SK-N-SH (cell line): ENCODE measurements at regions not wholly inside any gene's neighbourhood (a gene's known extent, or its start where the extent isn't known, plus 50 kb on each side); places are given as distances from the start of the nearest gene placed in this dataset.

Experiments
- CTCF ChIA-PET: fragments of 300-600, 350-600 bp; formaldehyde crosslinking; extraction: SDS; loops from one replicate; lab custom pipeline; 2021; lab: Yijun Ruan, JAX
- POLR2A ChIA-PET: fragments of 350-600 bp; sonication (Branson Sonifier 250); formaldehyde crosslinking; extraction: SDS; loops from one replicate; lab custom pipeline; 2020; ENCODE audit warnings: antibody characterized with exemption, inconsistent platforms; lab: Yijun Ruan, JAX
- DNase-seq: peaks from one replicate; pipeline ENCODE4 v3.0.0; 2012
- H2AFZ ChIP-seq: fragments of 200-600 bp; sonication (generic); 2 replicates; pipeline ENCODE4 v1.8.1; 2016; ENCODE audit warnings: antibody characterized with exemption, mild to moderate bottlenecking, low read depth
- H3F3A ChIP-seq: fragments of 200-600 bp; sonication (generic); replicated peaks from 2 replicates; pipeline ENCODE3; 2016; ENCODE audit warnings: antibody characterized with exemption, mild to moderate bottlenecking; ENCODE audit not compliant: insufficient read depth
- H3K27ac ChIP-seq, 2 experiments: fragments of 200-500 bp in 1 of 2; fragments of 200-600 bp in 1 of 2; sonication (Bioruptor generic) in 1 of 2; sonication (generic), shearing (Covaris generic) in 1 of 2; 2 replicates each; pipeline versions ENCODE4 v1.5.1 to v1.6.1; 2014 to 2016; ENCODE audit warnings: low read depth in 2 of 2, inconsistent platforms in 1 of 2, low read length in 1 of 2, mild to moderate bottlenecking in 1 of 2, mixed read lengths in 1 of 2
- H3K27me3 ChIP-seq: fragments of 200-600 bp; sonication (generic), shearing (Covaris generic); 2 replicates; pipeline ENCODE4 v1.6.1; 2016; ENCODE audit warnings: mixed run types; ENCODE audit not compliant: insufficient read depth
- H3K36me3 ChIP-seq, 2 experiments: fragments of 200-500 bp in 1 of 2; fragments of 200-600 bp in 1 of 2; sonication (Bioruptor generic) in 1 of 2; sonication (generic) in 1 of 2; replicated peaks in 1 of 2; 2 replicates each; pipeline versions ENCODE3 to v1.5.1; 2014 to 2016; ENCODE audit warnings: low read length in 1 of 2, mild to moderate bottlenecking in 1 of 2; ENCODE audit not compliant: insufficient read depth in 2 of 2, control insufficient read depth in 1 of 2
- H3K4me1 ChIP-seq, 2 experiments: fragments of 200-500 bp in 1 of 2; fragments of 200-600 bp in 1 of 2; sonication (Bioruptor generic) in 1 of 2; sonication (generic), shearing (Covaris generic) in 1 of 2; 2 replicates each; pipeline versions ENCODE4 v1.5.1 to v1.6.1; 2014 to 2016; ENCODE audit warnings: low read depth in 1 of 2, low read length in 1 of 2, mixed run types in 1 of 2; ENCODE audit not compliant: insufficient read depth in 2 of 2, control insufficient read depth in 1 of 2
- H3K4me2 ChIP-seq: fragments of 200-600 bp; sonication (generic), shearing (Covaris generic); 2 replicates; pipeline ENCODE4 v1.6.1; 2017; ENCODE audit warnings: mixed run types
- H3K4me3 ChIP-seq, 2 experiments: fragments of 200-500 bp in 1 of 2; fragments of 200-600 bp in 1 of 2; sonication (Bioruptor generic) in 1 of 2; sonication (generic), shearing (Covaris generic) in 1 of 2; 2 replicates each; pipeline versions ENCODE4 v1.5.1 to v1.8.1; 2014 to 2016; ENCODE audit warnings: low read depth in 2 of 2, inconsistent platforms in 1 of 2, low read length in 1 of 2, mild to moderate bottlenecking in 1 of 2, mixed read lengths in 1 of 2, moderate library complexity in 1 of 2
- H3K79me2 ChIP-seq: fragments of 200-600 bp; sonication (generic); 2 replicates; pipeline ENCODE4 v1.8.1; 2017; ENCODE audit warnings: mild to moderate bottlenecking; ENCODE audit not compliant: insufficient read depth
- H3K9ac ChIP-seq: fragments of 200-600 bp; sonication (generic); 2 replicates; pipeline ENCODE4 v1.6.1; 2017; ENCODE audit warnings: mixed run types
- H3K9me2 ChIP-seq: fragments of 200-600 bp; sonication (generic); 2 replicates; pipeline ENCODE4 v1.6.1; 2017; ENCODE audit warnings: mixed run types
- H3K9me3 ChIP-seq: fragments of 200-600 bp; sonication (generic); 2 replicates; pipeline ENCODE4 v1.6.1; 2017; ENCODE audit warnings: mixed run types, mild to moderate bottlenecking, moderate library complexity
- H4K20me1 ChIP-seq: fragments of 200-600 bp; sonication (generic); 2 replicates; pipeline ENCODE4 v1.6.1; 2017; ENCODE audit warnings: mild to moderate bottlenecking, mixed run types; ENCODE audit not compliant: insufficient read depth
- CHD2 ChIP-seq: fragments of 150-350 bp; IDR thresholded peaks from 2 replicates; pipeline ENCODE4 v1.6.1; 2018; ENCODE audit warnings: low read length; ENCODE audit not compliant: partially characterized antibody
- CTCF ChIP-seq: fragments of 200-600 bp; sonication (generic); IDR thresholded peaks from 2 replicates; pipeline ENCODE4 v1.6.1; 2017; ENCODE audit warnings: antibody characterized with exemption, mild to moderate bottlenecking, moderate library complexity
- ELF1 ChIP-seq: IDR thresholded peaks from 2 replicates; pipeline ENCODE4 v1.4.0; 2012
- EP300 ChIP-seq, 2 experiments: IDR thresholded peaks; 2 replicates each; pipeline versions ENCODE4 v1.4.0 to v1.6.1; 2012; ENCODE audit warnings: borderline replicate concordance in 1 of 2, low read depth in 1 of 2, low read length in 1 of 2
- EZH2phosphoT487 ChIP-seq: fragments of 200-600 bp; sonication (generic); IDR thresholded peaks from 2 replicates; pipeline ENCODE4 v1.6.1; 2017; ENCODE audit warnings: low read depth, mixed run types, mild to moderate bottlenecking, antibody characterized with exemption, moderate library complexity, borderline replicate concordance
- FOXM1 ChIP-seq: IDR thresholded peaks from 2 replicates; pipeline ENCODE4 v1.4.0; 2012; ENCODE audit warnings: low read depth, mild to moderate bottlenecking
- IRF3 ChIP-seq: fragments of 150-350 bp; IDR thresholded peaks from 2 replicates; pipeline ENCODE4 v1.6.1; 2016; ENCODE audit warnings: mild to moderate bottlenecking, low read depth, low read length
- JUND ChIP-seq: IDR thresholded peaks from 2 replicates; pipeline ENCODE4 v1.4.0; 2012
- MEF2A ChIP-seq: IDR thresholded peaks from 2 replicates; pipeline ENCODE4 v1.4.0; 2012; ENCODE audit warnings: low read depth, borderline replicate concordance
- NFIC ChIP-seq: IDR thresholded peaks from 2 replicates; pipeline ENCODE4 v1.4.0; 2012; ENCODE audit warnings: borderline replicate concordance
- NRF1 ChIP-seq: IDR thresholded peaks from 2 replicates; pipeline ENCODE4 v1.6.1; 2012; ENCODE audit warnings: low read depth, mild to moderate bottlenecking, low read length
- RAD21 ChIP-seq: IDR thresholded peaks from 2 replicates; pipeline ENCODE4 v1.6.1; 2012; ENCODE audit warnings: mild to moderate bottlenecking, low read length
- RXRA ChIP-seq: IDR thresholded peaks from 2 replicates; pipeline ENCODE4 v1.4.0; 2012; ENCODE audit warnings: low read depth, mild to moderate bottlenecking, borderline replicate concordance
- SMC3 ChIP-seq: IDR thresholded peaks from 2 replicates; pipeline ENCODE4 v1.6.1; 2012; ENCODE audit warnings: low read depth, low read length, improper control_type of control experiment
- TAF1 ChIP-seq: IDR thresholded peaks from 2 replicates; pipeline ENCODE4 v1.6.1; 2012; ENCODE audit warnings: low read depth, mild to moderate bottlenecking, low read length, moderate library complexity, borderline replicate concordance
- USF1 ChIP-seq: IDR thresholded peaks from 2 replicates; pipeline ENCODE4 v1.4.0; 2012; ENCODE audit warnings: low read depth, borderline replicate concordance
- YY1 ChIP-seq: IDR thresholded peaks from 2 replicates; pipeline ENCODE4 v1.4.0; 2012; ENCODE audit warnings: low read depth, mild to moderate bottlenecking
- ZBTB33 ChIP-seq: IDR thresholded peaks from 2 replicates; pipeline ENCODE4 v1.4.0; 2012; ENCODE audit warnings: low read depth, borderline replicate concordance
- WGBS: methylation state at CpG from one replicate; pipeline ENCODE4 v1.1.6; 2017; ENCODE audit warnings: low lambda C conversion rate; 5-methylcytosine and 5-hydroxymethylcytosine counted together

- H3K9ac ChIP-seq: no peak overlapping the region
- no peaks in the 10 kb centered on the region for H3K79me2 ChIP-seq
- no peaks in the 10 kb centered on the region for H3K36me3 ChIP-seq
- WGBS: 5% methylated on average over 3 of the region's 3 CpGs
- no peaks in the 10 kb centered on the region for H3F3A ChIP-seq
- DNase-seq: no peak
- no peak overlapping the region for H3K4me3 ChIP-seq
- no peaks in the 10 kb centered on the region for H4K20me1 ChIP-seq
- no peak overlapping the region for H3K27ac ChIP-seq
- no peak overlapping the region for H3K4me2 ChIP-seq
- POLR2A ChIA-PET: no interaction called here
- TF ChIP-seq USF1 (no peak), JUND (no peak), NRF1 (no peak), TAF1 (no peak), RAD21 (no peak), CHD2 (no peak), ZBTB33 (no peak), CTCF (no peak), FOXM1 (no peak), ELF1 (no peak), NFIC (no peak), SMC3 (no peak), MEF2A (no peak)
- no peaks in the 10 kb centered on the region for H3K9me2 ChIP-seq
- H3K9me3 ChIP-seq: no peaks in the 10 kb centered on the region
- H3K4me1 ChIP-seq: no peaks in the 10 kb centered on the region
- H2AFZ ChIP-seq: no peak overlapping the region
- no peaks in the 10 kb centered on the region for H3K27me3 ChIP-seq
- CTCF ChIA-PET: no interaction called here
These were observed 193.9 kb downstream of the PLOD2 start for GRCh38 chr3:145967043-145967442.

DNA sequence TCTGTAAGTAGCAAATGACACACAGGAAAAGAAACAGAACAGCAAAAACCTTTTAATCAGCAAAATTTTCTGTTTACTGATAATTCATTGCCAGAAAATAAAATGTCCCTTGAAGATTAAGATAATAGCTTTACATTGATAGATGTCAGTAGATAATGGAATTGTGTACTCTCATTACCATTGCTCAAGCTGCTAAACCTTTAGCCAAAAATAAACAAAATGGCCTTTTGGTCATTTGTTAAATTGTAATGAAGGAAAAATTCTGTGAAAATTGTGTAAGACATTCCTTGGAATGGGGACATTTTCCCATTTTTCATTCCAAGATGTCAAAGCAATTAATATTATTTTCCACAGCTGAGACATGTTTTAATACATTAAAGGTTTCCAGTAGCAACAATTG is 189.8 kb downstream of the PLOD2 start:
- no peak for DNase-seq
- H3F3A ChIP-seq: no peaks in the 10 kb centered on the region
- H3K79me2 ChIP-seq: no peaks in the 10 kb centered on the region
- H3K9me3 ChIP-seq: no peaks in the 10 kb centered on the region
- no peak for TF ChIP-seq NRF1
- no peak for TF ChIP-seq EZH2phosphoT487
- no peak for TF ChIP-seq EP300 (IDR thresholded peaks at IDR 0.05; ENCODE audit: borderline replicate concordance in 1 of 2, low read depth in 1 of 2, low read length in 1 of 2)
- TF ChIP-seq ZBTB33: no peak
- no peak for TF ChIP-seq FOXM1
- no peak for TF ChIP-seq YY1
- TF ChIP-seq RXRA: no peak
- TF ChIP-seq IRF3: no peak
- ChIA-PET POLR2A (no interaction called here), CTCF (no interaction called here)
- H2AFZ ChIP-seq: no peak overlapping the region
- H3K4me3 ChIP-seq: no peak overlapping the region
- H3K9ac ChIP-seq: no peak overlapping the region
- no peaks in the 10 kb centered on the region for H3K36me3 ChIP-seq
- H3K27me3 ChIP-seq: no peaks in the 10 kb centered on the region
- H3K9me2 ChIP-seq: no peaks in the 10 kb centered on the region
- no peaks in the 10 kb centered on the region for H3K4me1 ChIP-seq
- H3K4me2 ChIP-seq: no peak overlapping the region
- no peak overlapping the region for H3K27ac ChIP-seq
- no peaks in the 10 kb centered on the region for H4K20me1 ChIP-seq
